Thyroid gland (tissue), 4 donors: ENCODE measurements at regions not wholly inside any gene's neighbourhood (a gene's known extent, or its start where the extent isn't known, plus 50 kb on each side); places are given as distances from the start of the nearest gene placed in this dataset.

ENCODE experiments used
- CTCF ChIP-seq, 6 experiments: fragments of 200-600 bp in 3 of 6; fragments of 450-650 bp in 3 of 6; sonication (generic) in 3 of 6; IDR thresholded peaks; one replicate each; pipeline ENCODE4 v1.5.1; 2016 to 2019; ENCODE audit warnings: antibody characterized with exemption in 6 of 6, mild to moderate bottlenecking in 2 of 6, inconsistent platforms in 1 of 6, moderate library complexity in 1 of 6
- POLR2A ChIP-seq, 2 donors: fragments of 450-650 bp; IDR thresholded peaks; one replicate each; pipeline ENCODE4 v1.6.1; 2017; ENCODE audit warnings: antibody characterized with exemption in 2 of 2, mild to moderate bottlenecking in 2 of 2, moderate library complexity in 1 of 2

GRCh38 chr4:33283818-33284217 lies 2563.6 kb downstream of the PCDH7 start:
- TF ChIP-seq CTCF (IDR thresholded peaks at IDR 0.05) (no peak), POLR2A (IDR thresholded peaks at IDR 0.05) (no peak)
